GM18867 (cell line): ENCODE measurements at regions not wholly inside any gene's neighbourhood (a gene's known extent, or its start where the extent isn't known, plus 50 kb on each side); places are given as distances from the start of the nearest gene placed in this dataset.

Experiments used
- ATAC-seq: cut with Tn5 transposase; IDR thresholded peaks from one replicate; pipeline ENCODE4 v1.9.1; 2021; ENCODE audit warnings: mild to moderate bottlenecking, moderate library complexity; ENCODE audit not compliant: unreplicated experiment

DNA sequence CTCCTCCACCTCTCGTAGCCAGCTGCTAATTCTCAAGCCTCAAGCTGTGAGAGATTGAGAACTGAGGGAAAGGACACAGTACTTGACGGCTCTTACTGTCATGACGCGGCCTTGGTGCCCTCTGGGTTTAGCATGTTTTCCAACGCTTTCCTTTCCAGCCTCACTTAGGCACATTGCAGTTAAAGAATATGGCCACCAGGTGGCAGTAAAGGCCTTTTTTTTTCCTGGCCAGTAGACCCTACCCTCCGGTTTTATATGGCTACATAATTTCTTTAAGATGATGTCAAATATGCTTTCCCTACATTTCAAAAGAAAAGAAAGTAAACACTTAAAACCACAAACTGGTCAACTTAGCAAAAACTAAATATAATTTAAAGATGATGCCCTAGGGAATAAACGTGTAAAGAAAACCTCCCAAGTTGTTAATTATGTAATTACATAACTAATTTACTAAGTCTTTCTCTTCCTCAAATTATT, 56.8 kb upstream of the PRDX6 start:
- ATAC-seq = peak; percentile 24

DNA sequence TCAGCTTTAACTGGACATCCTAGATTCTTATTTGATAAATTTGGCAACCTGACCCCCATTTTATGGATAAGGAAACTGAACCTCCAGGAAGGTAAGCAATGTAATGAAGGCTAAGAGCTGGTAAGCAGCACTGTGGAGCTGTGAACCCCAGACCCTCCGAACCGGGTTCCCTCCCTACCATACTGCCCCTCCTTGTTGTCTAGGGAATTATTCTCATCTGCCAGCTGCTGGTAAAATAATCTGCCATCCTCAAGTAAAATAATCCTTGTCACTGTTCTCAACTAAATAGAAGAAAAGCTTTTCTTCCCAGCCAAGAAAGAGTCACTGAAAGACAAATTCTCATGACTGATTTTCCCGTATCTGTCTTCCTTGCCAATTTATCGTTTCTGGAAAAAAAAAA, 55.8 kb upstream of the PRDX6 start:
- no peak for ATAC-seq

DNA sequence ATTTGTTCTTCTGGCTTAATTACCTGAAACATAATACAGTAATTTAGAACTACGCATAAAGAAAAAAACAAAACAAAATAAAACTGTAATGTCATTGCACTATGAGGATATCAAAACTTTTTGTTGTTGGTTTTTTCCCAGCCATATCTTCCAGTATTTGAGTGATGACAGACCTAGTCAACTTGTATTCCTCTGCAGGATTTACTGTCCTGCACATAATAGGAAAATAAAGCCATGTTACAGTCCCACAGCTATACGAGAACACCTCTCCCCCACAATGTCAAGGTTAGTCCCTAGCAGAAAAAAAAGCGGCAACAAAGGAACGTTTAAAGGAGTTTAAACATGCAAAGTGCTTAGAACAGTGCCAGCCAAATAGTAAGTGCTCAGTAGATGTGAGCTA, 55.3 kb upstream of the PRDX6 start:
- no peak for ATAC-seq

DNA sequence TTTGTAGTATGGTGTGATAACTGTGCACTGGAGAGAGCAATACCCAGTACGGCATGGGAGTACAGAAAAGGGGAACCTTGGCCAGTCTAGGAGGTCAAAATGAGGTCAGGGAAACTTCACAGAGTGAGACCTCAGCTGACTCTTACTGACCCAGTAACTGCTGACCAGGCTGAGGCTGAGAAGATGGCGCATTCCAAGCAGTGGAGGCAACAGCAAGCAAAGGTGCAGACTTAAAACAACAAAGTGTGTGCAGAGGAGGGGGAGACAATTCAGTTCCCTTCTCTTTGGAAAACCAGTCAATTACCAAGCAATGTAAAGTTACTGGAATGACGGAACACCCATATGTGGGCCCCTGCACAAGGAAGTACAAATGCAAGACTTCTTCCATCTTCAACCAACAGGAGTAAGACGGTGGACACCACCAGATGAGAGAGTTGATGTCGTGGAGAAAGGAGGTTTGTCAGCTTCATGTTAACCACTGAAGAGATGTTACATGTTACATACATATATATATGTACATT, 54.6 kb upstream of the PRDX6 start:
- peak; percentile 40 for ATAC-seq

DNA sequence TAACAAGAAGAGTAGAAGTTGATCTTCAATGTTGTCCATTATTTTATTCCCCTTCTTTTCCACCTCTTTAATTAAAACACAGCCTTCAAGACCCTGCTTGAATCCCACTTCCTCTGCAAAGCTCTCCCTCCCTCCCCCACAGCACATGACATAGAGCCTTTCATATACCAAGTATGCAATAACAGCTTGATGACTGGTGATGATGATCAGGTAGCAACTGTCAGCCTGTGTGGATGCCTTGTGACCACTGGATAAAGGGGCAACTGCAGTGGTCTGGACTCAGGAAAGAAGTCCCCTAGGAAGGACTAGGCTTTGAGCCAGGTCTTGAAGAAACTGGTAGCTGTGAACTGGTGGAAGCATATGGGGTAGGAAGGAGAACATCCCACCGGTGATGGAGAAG, 53.8 kb upstream of the PRDX6 start:
- ATAC-seq = no peak

DNA sequence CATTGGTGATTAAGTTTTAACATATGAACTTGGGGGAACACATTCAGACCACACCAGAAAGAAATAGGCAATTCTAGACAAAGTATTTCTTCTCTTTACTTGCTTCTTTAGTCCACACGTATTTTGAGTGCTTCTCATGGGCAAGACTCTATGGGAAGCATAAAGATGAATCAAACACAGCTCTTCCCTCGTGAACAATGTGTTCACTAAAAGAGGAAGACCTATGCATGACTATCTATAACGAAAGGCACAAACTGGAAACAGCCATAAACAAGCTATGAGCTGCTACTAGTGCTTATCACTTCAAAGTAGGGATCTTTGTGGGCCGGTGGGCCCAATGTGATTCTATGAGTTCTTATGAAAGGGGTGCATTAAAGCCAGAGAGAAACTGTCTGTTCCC, 53.0 kb upstream of the PRDX6 start:
- no peak for ATAC-seq

DNA sequence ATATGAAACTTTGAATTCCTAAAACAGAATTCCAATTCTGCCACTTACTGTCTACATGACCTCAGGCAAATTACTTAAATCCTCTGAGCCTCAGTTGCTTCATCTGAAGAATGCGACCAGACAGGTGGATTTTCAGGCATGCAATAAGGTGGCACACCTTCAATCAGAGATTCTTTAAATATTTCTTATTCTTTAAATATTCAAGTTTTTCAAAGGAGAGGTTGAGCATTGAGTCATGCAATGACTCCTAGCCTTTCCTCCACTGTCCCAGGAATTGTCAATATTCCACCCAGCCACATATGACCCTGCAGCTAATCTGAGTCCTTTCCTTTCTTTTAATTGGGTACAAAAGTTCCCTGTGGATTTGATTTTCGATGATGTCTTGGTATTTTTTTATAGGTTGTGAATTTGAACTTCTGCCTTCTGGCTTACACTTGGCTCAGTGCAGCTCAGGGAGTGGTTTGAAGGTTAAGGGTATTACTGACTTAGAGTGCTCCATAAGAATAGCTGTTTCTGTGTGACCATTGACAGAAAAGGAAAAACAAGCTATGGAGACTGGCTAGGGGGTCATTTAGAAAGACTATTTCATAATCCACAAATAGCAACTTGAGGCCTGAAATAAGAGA, 52.2 kb upstream of the PRDX6 start:
- no peak for ATAC-seq

DNA sequence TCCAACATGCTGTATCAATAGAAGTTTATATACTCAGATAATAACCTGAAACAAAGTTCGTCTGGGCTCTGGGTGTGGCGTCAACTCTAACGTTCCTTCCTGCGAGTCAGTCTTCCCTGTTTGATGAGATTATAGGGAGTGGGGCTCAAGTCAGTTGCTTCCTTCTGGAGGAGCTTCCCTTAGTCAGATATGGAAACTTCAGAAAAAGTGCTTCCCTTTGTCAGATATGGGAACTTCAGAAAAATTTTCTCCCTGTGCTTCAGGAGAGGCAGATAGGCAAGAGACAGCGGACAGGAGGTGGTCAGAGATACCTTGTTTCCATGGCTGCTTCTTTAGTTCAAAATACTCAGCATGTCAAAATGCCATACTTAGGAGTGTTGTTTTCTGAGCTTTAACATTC, 51.1 kb upstream of the PRDX6 start:
- ATAC-seq = no peak

DNA sequence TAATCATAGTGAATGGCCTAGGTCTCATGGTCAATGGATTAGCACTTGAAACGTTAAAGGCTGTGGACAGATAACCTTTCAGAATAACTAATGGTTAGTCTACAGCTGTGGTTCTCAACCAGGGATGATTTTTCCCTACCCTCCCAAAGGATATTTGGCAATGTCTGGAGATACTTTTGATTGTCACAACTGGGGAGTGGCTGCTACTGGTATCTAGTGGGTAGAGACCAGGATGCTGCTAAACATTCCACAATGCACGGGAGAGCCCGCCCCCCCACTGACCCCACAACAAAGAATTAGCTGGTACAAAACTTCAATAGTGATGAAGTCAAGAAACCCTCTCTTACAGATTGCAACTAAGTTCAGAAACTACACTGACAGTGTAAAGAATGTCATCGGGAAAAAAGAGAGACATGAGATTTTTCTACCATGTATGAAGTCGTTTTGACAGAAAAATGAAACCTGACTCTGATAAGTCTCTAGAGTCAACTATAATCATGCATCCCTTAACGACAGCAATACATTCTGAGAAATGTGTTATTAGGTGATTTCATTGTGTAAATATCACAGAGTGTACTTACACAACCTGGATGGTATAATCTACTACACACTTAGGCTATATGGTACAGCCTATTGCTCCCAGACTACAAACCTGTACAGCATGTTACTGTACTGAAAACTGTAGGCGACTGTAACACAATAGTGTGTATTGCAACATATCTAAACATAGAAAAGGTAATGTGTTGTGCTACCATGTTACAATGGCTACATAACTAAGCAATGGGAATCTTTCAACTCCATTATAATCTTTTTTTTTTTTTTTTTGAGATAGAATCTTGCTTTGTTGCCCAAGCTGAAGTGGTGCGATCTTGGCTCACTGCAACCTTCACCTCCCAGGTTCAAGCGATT, 49.7 kb upstream of the PRDX6 start:
- ATAC-seq = no peak
